ENCODE measurements at regions not wholly inside any gene's neighbourhood (a gene's known extent, or its start where the extent isn't known, plus 50 kb on each side); places are given as distances from the start of the nearest gene placed in this dataset.
"Not testable (repeated sequence)": the region's sequence is repeated elsewhere in the genome, so short reads cannot be mapped to it uniquely, and the experiment has no call there.

GRCh38 chr5:166123717-166124116 lies 2167.7 kb upstream of the WWC1 start:
- H3K27me3 ChIP-seq (ENCODE audit: control insufficient read depth, insufficient read depth, low read length) = no peaks in the 10 kb centered on the region
- no peak for DNase-seq (ENCODE audit: low read depth)
- TF ChIP-seq CTCF (IDR thresholded peaks at IDR 0.05; ENCODE audit: insufficient read depth, low read length, poor library complexity, severe bottlenecking) = no peak
- no peak overlapping the region for H3K4me3 ChIP-seq (ENCODE audit: low read depth, low read length)
- no peaks in the 10 kb centered on the region for H3K36me3 ChIP-seq (ENCODE audit: control insufficient read depth, insufficient read depth, low read length)

- Histone ChIP-seq H3K27me3 (ENCODE audit: control insufficient read depth, insufficient read depth, low read length) (no peaks in the 10 kb centered on the region), H3K4me3 (ENCODE audit: low read depth, low read length) (no peak overlapping the region), H3K36me3 (ENCODE audit: control insufficient read depth, insufficient read depth, low read length) (no peaks in the 10 kb centered on the region)
- TF ChIP-seq CTCF (IDR thresholded peaks at IDR 0.05; ENCODE audit: insufficient read depth, low read length, poor library complexity, severe bottlenecking) = no peak
- no peak for DNase-seq (ENCODE audit: low read depth)
These were observed 2163.5 kb upstream of the WWC1 start for GRCh38 chr5:166127766-166128570.

GRCh38 chr5:166145107-166145506 lies 2146.3 kb upstream of the WWC1 start:
- H3K27me3 ChIP-seq (ENCODE audit: control insufficient read depth, insufficient read depth, low read length); DNase-seq (ENCODE audit: low read depth); H3K4me3 ChIP-seq (ENCODE audit: low read depth, low read length); H3K36me3 ChIP-seq (ENCODE audit: control insufficient read depth, insufficient read depth, low read length): not testable (repeated sequence)

GRCh38 chr5:166163996-166164610 lies 2127.3 kb upstream of the WWC1 start:
- Histone ChIP-seq H3K4me3 (ENCODE audit: low read depth, low read length) (no peak overlapping the region), H3K36me3 (ENCODE audit: control insufficient read depth, insufficient read depth, low read length) (no peaks in the 10 kb centered on the region), H3K27me3 (ENCODE audit: control insufficient read depth, insufficient read depth, low read length) (no peaks in the 10 kb centered on the region)
- no peak for TF ChIP-seq CTCF (IDR thresholded peaks at IDR 0.05; ENCODE audit: insufficient read depth, low read length, poor library complexity, severe bottlenecking)
- no peak for DNase-seq (ENCODE audit: low read depth)

GRCh38 chr5:166165596-166165995 lies 2125.8 kb upstream of the WWC1 start:
- no peak overlapping the region for H3K4me3 ChIP-seq (ENCODE audit: low read depth, low read length)
- H3K36me3 ChIP-seq (ENCODE audit: control insufficient read depth, insufficient read depth, low read length) = no peaks in the 10 kb centered on the region
- no peaks in the 10 kb centered on the region for H3K27me3 ChIP-seq (ENCODE audit: control insufficient read depth, insufficient read depth, low read length)
- no peak for DNase-seq (ENCODE audit: low read depth)
- no peak for TF ChIP-seq CTCF (IDR thresholded peaks at IDR 0.05; ENCODE audit: insufficient read depth, low read length, poor library complexity, severe bottlenecking)

GRCh38 chr5:166166071-166166470 lies 2125.4 kb upstream of the WWC1 start:
- no peaks in the 10 kb centered on the region for H3K36me3 ChIP-seq (ENCODE audit: control insufficient read depth, insufficient read depth, low read length)
- TF ChIP-seq CTCF (IDR thresholded peaks at IDR 0.05; ENCODE audit: insufficient read depth, low read length, poor library complexity, severe bottlenecking) = no peak
- no peaks in the 10 kb centered on the region for H3K27me3 ChIP-seq (ENCODE audit: control insufficient read depth, insufficient read depth, low read length)
- H3K4me3 ChIP-seq (ENCODE audit: low read depth, low read length) = no peak overlapping the region
- no peak for DNase-seq (ENCODE audit: low read depth)

Measured in kidney epithelial cell (primary cell).